GM19463 (cell line): ENCODE measurements at regions not wholly inside any gene's neighbourhood (a gene's known extent, or its start where the extent isn't known, plus 50 kb on each side); places are given as distances from the start of the nearest gene placed in this dataset.

Source experiments
- ATAC-seq: cut with Tn5 transposase; IDR thresholded peaks from one replicate; pipeline ENCODE4 v1.9.1; 2021; ENCODE audit warnings: mild to moderate bottlenecking, moderate library complexity; ENCODE audit not compliant: unreplicated experiment

DNA sequence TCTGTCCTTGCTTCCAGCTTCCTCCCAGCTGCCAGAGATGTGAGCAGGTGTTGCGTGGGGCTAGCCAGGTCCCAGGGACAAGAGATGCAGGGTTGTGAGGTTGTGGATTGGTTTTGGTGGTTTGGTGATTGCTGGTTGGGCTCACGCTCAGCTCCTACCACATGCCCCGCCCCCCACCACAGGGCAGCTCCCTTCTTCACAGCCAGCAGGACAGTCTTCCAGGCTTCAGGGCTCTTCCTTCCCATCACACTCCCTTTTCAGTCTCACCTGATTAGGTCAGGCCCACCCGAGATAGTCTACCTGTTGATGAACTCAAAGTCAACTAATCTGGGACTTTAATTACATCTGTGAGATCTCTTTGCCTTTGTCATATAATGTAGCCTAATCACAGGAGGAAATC is 52.0 kb upstream of the GLI2 start:
- ATAC-seq: no peak

DNA sequence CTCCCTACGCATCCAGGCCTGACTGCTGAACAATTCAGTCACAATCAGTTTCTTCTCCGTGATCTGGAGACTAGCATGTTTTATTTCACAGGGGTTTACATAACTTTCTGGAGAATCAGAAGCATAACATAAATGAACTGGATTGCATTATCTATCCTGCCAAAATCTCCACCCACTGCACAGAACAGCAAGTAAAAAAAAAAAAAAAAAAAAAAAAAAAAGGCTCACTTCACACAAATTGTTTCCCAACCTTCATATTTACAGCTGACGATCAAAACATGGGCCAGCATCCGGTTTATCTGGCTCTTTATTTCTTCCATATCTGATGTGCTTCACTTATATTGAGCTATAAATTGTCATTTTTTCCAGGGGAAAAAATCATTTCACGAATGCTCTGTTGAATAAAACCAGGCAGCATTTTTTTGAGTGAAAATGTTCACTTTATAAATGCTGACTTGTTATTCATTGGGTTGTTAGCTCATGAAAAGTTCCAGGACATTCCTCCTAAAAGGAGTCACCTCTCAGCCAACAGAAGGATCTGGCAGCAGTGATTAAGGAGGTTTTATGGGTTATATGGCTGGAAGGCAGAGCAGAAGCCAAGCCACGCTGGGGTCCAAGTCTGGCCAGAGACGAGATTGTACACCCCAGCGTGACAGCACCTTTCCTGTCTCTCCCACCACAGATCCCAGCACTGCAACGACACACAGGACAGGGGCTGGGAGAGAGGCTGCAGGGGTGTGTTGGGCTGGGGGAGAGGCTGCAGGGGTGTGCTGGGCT is 51.2 kb upstream of the GLI2 start:
- no peak for ATAC-seq

DNA sequence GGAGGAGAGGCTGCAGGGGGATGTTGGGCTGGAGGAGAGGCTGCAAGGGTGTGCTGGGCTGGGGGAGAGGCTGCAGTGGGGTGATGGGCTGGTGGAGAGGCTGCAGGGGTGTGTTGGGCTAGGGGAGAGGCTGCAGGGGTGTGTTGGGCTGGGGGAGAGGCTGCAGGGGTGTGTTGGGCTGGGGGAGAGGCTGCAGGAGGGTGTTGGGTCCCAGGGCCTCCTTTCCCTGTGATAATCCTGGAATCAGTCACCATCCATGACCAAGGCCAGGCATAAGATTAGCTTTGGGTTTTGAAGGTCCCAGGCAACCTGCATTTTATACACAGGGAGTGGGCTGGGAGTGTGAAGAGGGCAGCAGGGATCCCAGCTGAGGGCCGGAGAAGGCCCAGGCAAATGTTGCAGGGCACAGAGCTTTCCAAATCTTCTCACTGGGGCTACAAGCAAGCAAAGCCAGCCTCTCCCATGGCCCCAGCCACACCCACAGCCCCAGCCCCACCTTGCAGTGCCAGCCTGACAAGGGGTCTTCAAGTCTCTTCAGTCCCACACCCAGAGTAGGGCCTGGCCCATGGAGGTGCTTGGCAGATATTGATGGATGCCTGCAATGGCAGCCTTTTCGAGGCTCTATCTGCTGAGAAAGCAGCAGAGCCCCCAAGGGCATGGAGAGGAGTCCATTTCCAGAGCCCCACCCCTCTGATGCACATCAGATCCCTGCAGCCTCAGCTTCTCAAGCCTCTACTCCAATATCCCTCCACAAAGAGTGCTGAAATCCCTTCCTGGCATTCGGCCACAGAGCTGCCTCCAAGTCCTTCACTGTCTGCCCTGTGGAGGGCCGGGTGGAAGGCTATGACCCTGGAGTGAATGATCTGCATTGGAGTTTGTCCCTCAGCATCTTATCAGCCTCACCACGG is 50.3 kb upstream of the GLI2 start:
- ATAC-seq: no peak
